Occipital lobe (tissue), 1 donor: ENCODE measurements at regions not wholly inside any gene's neighbourhood (a gene's known extent, or its start where the extent isn't known, plus 50 kb on each side); places are given as distances from the start of the nearest gene placed in this dataset.
"Not testable (repeated sequence)": the region's sequence is repeated elsewhere in the genome, so short reads cannot be mapped to it uniquely, and the experiment has no call there.

Experiments used
- DNase-seq: peaks from one replicate; lab custom pipeline; 2025; lab: John Stamatoyannopoulos, UW

DNA sequence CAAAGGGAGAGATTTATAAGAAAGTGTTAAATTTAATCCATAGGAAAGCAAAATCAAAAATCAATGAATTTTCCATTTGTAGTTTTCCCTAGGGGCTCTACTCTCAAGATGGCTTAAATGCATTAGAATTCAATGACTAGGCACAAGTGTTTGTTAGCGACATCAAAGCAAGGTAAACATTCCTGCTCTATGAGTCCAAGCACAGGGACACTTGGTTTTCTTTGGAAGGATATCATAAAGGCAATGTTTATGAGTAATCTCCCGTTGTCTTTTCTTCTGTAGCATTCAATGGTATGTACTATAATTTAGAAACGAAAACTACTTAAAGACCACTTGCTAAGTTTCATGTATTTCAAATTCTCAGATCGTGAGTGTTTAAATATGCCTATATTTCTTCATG is 54.8 kb upstream of the ZNF717 start:
- DNase-seq = not testable (repeated sequence)

GRCh38 chr3:75850301-75851008 is 65.1 kb upstream of the ZNF717 start:
- DNase-seq = not testable (repeated sequence)

GRCh38 chr3:75863130-75863529 is 77.8 kb upstream of the ZNF717 start:
- no peak for DNase-seq

- no peak for DNase-seq
Measured at GRCh38 chr3:75863878-75864277, 78.5 kb upstream of the ZNF717 start.

DNA sequence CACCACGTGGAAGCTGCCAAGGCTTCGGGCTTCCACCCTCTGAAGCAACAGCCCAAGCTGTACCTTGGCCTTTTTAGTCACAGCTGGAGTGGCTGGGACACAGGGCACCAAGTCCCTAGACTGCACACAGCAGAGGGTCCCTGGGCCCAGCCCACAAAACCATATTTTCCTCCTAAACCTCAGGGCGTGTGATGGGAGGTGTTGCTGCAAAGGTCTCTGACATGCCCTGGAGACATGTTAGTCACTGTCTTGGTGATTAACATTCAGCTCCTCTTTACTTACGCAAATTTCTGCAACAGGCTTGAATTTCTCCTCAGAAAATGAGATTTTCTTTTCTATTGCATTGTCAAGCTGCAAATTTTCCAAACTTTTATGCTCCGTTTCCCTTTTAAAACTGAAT is 98.4 kb upstream of the ZNF717 start:
- not testable (repeated sequence) for DNase-seq

DNA sequence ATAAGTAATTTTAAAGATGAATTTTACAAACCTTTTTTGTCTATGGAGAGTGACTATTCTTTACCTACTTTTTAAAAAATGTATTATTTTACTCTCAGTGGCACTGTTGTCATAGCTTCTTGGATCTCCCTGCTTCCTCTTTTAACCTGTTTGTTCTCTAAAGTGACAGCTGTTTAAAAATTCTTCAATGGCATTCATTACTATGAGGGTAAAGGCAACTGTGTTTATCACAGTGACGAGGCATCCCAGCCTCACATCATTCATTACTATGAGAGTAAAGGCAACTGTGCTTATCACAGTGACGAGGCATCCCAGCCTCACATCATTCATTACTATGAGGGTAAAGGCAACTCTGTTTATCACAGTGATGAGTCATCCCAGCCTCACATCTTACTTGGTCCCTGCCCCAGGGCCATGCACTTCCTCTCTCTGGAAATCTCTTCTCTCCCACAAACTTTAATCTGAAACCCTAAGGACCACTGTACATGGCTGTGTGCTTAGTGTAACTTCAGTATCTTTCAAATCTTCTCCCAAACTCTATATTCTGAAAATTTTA is 101.7 kb upstream of the ZNF717 start:
- DNase-seq = no peak

- DNase-seq = no peak
Measured at GRCh38 chr3:75894234-75894633, 108.9 kb upstream of the ZNF717 start.

- no peak for DNase-seq
Measured at GRCh38 chr3:75896265-75896664, 110.9 kb upstream of the ZNF717 start.

DNA sequence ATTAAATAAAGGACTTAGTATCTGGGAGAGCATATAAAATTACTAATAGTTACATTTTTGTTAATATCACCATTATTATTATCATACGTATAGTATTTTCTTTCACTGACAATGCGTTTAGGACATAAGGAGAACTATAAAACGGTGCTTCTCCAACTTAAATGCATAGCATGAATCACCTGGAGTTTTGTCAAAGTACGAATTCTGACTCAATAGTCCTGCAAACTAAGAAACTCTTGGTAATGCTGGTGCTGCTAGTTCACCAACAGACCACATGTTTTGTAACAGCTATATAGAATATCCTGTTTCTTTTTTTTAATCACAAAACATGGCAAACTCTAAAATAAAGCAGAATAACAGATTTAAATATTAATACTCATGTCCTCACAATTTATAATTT is 116.1 kb upstream of the ZNF717 start:
- DNase-seq = not testable (repeated sequence)

- DNase-seq = no peak
Measured at GRCh38 chr3:75906555-75907112, 121.3 kb upstream of the ZNF717 start.

GRCh38 chr3:75913800-75914350 is 128.5 kb upstream of the ZNF717 start:
- DNase-seq = no peak

DNA sequence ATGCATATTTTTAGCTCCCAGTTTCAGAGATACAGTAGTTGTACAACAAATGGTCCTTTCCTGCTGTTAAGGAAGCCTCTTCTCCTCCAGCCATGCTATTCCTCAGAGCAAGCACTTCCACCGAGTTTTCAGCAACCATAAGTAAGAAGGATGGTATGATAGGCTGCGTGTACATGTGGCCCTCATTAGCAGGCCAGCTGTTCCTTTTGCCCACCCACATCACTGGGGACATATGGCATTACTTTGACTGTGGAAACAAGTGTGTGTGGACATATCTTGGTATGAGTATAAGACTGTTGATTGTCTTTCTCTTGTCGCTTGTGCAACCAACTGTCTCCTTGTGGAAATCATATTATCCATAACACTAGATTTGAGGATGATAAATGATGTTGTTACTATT is 129.4 kb upstream of the ZNF717 start:
- not testable (repeated sequence) for DNase-seq

GRCh38 chr3:75938921-75939320 is 153.6 kb upstream of the ZNF717 start:
- no peak for DNase-seq

- no peak for DNase-seq
Measured at GRCh38 chr3:75951941-75952340, 166.6 kb upstream of the ZNF717 start.

- not testable (repeated sequence) for DNase-seq
Measured at GRCh38 chr3:75960031-75960430, 174.7 kb upstream of the ZNF717 start.

DNA sequence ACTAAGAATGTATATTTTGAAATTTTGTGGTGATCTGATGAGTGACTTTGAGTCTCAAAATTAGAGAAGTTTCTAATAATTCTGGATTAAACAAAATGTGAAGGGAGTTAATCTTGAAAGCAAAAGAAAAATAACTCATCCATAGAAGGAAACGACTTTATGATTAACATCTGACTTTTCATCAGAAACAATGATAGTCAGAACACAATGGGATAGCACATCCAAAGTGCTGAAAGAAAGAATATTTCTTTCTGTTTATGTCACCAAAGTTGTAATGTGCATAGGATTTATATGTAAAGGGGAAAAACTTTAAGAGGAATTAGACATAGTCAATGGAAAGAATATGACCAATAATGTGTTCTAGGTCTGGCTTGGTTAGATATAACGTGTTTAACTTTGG is 176.7 kb upstream of the ZNF717 start:
- DNase-seq = not testable (repeated sequence)

GRCh38 chr3:75967071-75967470 is 181.7 kb upstream of the ZNF717 start:
- no peak for DNase-seq

DNA sequence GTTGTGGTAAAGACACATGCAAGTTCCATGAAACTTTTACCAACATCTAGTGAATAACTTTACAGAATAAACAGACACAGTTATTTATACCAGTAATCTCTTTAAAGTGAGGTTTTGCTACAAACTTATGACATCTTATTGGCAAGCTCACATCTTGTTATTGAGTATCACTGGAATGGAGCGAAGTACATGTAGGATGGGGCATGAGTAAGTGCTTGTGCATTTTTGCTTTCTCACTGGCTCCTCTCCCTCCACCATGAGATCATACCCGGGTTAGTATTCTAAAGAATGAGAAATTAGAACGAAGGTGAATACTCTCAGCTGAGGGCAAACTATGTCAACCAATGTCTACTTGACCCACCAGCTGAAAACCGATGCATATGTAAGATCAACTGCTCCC is 193.3 kb upstream of the ZNF717 start:
- DNase-seq = no peak

- DNase-seq = no peak
Measured at GRCh38 chr3:75981401-75981800, 196.1 kb upstream of the ZNF717 start.

- no peak for DNase-seq
Measured at GRCh38 chr3:75982151-75982550, 196.8 kb upstream of the ZNF717 start.

- no peak for DNase-seq
Measured at GRCh38 chr3:75983111-75983510, 197.8 kb upstream of the ZNF717 start.

DNA sequence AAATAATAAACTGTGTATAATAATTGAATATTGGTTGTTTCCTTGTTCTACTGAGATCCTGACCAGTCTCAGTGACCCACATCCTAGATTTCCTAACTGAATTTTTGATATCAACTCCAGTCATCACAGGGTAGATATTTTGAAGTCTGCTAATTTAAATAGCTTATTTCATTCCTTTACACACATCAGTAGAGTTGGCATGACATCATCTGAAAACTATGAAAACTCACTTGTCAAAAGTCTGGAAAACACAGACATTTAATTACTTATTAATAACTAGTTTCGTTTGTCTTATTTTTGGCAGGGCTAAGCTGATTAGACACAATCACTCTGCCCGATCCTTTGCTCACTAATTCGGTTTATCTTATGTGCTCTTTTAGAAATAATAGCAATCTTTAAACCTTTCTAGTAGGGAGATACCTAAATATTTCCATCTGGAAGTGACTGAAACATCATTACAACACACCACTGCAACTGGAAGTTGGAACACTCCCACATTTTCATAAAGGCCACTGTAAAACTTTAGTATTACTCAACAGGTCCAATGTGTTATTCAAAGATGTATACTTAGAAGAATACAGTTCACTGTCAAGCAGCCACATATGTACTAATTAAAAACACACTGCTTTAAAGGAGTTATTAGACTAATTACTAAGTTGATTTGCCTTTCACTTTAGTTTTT is 198.4 kb upstream of the ZNF717 start:
- DNase-seq = no peak
